ENCODE measurements at regions not wholly inside any gene's neighbourhood (a gene's known extent, or its start where the extent isn't known, plus 50 kb on each side); places are given as distances from the start of the nearest gene placed in this dataset.

DNA sequence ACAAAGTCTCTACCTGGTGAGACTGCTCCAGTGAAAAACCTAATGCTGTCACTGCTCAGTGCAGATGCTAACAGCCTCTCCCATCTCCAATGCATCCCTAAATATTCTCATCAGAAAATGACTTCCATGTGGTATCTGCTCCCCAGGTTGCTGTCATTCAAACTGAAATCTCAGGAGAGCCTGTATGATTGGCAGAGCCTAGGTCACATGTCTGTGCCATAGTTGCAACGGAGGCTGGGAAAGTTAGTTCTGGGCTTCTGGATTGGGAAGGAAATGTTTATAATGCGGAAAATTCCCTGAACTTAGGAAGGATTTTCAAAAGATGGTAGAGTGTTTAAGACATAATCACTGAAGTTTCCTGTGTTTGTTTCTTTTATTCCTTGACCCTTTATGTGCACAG, 206.4 kb upstream of the ZKSCAN2 start:
- H3K9me3 ChIP-seq (ENCODE audit: control insufficient read depth, insufficient read depth, low read length): no peaks in the 10 kb centered on the region
- no peak overlapping the region for H3K9ac ChIP-seq (ENCODE audit: low read depth, low read length)
- no TSS peak for BruUV-seq (replicated peaks)
- H3K18ac ChIP-seq (ENCODE audit: low read depth, low read length): no peak overlapping the region
- no peaks in the 10 kb centered on the region for H3K9me1 ChIP-seq (ENCODE audit: insufficient read depth, low read length)
- DNase-seq (no peak), ATAC-seq (ENCODE audit: low read depth) (no peak)
- H2AK5ac ChIP-seq (ENCODE audit: low read depth, low read length): no peak overlapping the region
- intact Hi-C loops (cut with micrococcal nuclease): no loop called here
- H2BK15ac ChIP-seq (ENCODE audit: low read depth, low read length): no peak overlapping the region
- POLR2A ChIA-PET (ENCODE audit: unreplicated experiment): no interaction called here
- no peak overlapping the region for H3K4ac ChIP-seq (ENCODE audit: low read depth, low read length)
- 71% methylated on average over 1 of the region's 2 CpGs; no CpG with 5 or more reads in 1 of the 2 experiments for whole genome bisulfite sequencing, 2 experiments (ENCODE audit: extremely low coverage in 2 of 2, insufficient read length in 1 of 2)
- no peaks in the 10 kb centered on the region for H3K79me1 ChIP-seq (ENCODE audit: low read depth in 1 of 2, low read length in 2 of 2)
- H4K20me1 ChIP-seq (ENCODE audit: insufficient read depth, low read length): no peaks in the 10 kb centered on the region
- H3K27ac ChIP-seq (ENCODE audit: insufficient read depth, low read length): no peak overlapping the region
- in situ Hi-C loops (cut with MboI; ENCODE audit: low sequenced_read_pairs): no loop called here
- dilution Hi-C loops (cut with HindIII; ENCODE audit: low sequenced_read_pairs, unreplicated experiment): no loop called here
- no peaks in the 10 kb centered on the region for H3K27me3 ChIP-seq (ENCODE audit: control insufficient read depth, insufficient read depth, low read length)
- H2BK20ac ChIP-seq (ENCODE audit: low read depth, low read length): no peak overlapping the region
- no peak overlapping the region for H4K91ac ChIP-seq (ENCODE audit: insufficient read depth, low read depth, low read length)
- CTCF ChIA-PET: interaction anchor here (0.6 kb wide), 2 partner anchors 72 to 1827 kb away, joined by 3 to 4 read pairs; no protein-coding TSS in a partner anchor
- no peak overlapping the region for H2AK9ac ChIP-seq (replicated peaks; ENCODE audit: low read depth, low read length, poor library complexity)
- H2AFZ ChIP-seq (replicated peaks; ENCODE audit: low read length, poor library complexity): no peak overlapping the region
- no peak for TF ChIP-seq POLR2A (IDR thresholded peaks at IDR 0.05; ENCODE audit: low read depth, low read length)
- no peak overlapping the region for H3K23ac ChIP-seq (ENCODE audit: low read depth, low read length)
- H3K4me2 ChIP-seq (ENCODE audit: low read depth, low read length): no peak overlapping the region
- no peak overlapping the region for H3K4me3 ChIP-seq (ENCODE audit: insufficient read depth, low read depth, low read length)
- H3K56ac ChIP-seq (ENCODE audit: extremely low read depth, insufficient read depth, low read length): no peak overlapping the region
- H4K8ac ChIP-seq (ENCODE audit: low read depth in 2 of 2, low read length in 2 of 2): no peak overlapping the region
- H2BK120ac ChIP-seq (ENCODE audit: low read depth, low read length): no peak overlapping the region
- H3K36me3 ChIP-seq (ENCODE audit: control insufficient read depth, insufficient read depth, low read length): no peaks in the 10 kb centered on the region
- no peaks in the 10 kb centered on the region for H3K4me1 ChIP-seq (ENCODE audit: control insufficient read depth, insufficient read depth, low read length)
- no peak overlapping the region for H4K5ac ChIP-seq (ENCODE audit: low read depth, low read length)
- no peak overlapping the region for H2BK5ac ChIP-seq (ENCODE audit: low read depth, low read length, poor library complexity, severe bottlenecking)
- no peak overlapping the region for H3K14ac ChIP-seq (replicated peaks; ENCODE audit: low read depth, low read length)
